Right lobe of liver (tissue), 4 donors: ENCODE measurements at regions not wholly inside any gene's neighbourhood (a gene's known extent, or its start where the extent isn't known, plus 50 kb on each side); places are given as distances from the start of the nearest gene placed in this dataset.

Experiments used
- POLR2A ChIP-seq: fragments of 450-650 bp; IDR thresholded peaks from one replicate; pipeline ENCODE4 v1.6.1; 2017; ENCODE audit warnings: antibody characterized with exemption, mild to moderate bottlenecking
- TF ChIP-seq, protein P1 (sequence below), 4 donors: fragments of 200-600 bp in 3 of 4; fragments of 450-650 bp in 1 of 4; IDR thresholded peaks; one replicate each; pipeline versions ENCODE4 v1.5.1 to v1.8.0; 2016 to 2022; ENCODE audit warnings: antibody characterized with exemption in 4 of 4, mild to moderate bottlenecking in 2 of 4
- donor health status: DM: no; HTN: no; CAD: no.
- donor health status: DM: no; HTN: no; CAD: no.
- donor health status: DM: no; HTN: yes; CAD: no.

- TF ChIP-seq, protein P1, sequence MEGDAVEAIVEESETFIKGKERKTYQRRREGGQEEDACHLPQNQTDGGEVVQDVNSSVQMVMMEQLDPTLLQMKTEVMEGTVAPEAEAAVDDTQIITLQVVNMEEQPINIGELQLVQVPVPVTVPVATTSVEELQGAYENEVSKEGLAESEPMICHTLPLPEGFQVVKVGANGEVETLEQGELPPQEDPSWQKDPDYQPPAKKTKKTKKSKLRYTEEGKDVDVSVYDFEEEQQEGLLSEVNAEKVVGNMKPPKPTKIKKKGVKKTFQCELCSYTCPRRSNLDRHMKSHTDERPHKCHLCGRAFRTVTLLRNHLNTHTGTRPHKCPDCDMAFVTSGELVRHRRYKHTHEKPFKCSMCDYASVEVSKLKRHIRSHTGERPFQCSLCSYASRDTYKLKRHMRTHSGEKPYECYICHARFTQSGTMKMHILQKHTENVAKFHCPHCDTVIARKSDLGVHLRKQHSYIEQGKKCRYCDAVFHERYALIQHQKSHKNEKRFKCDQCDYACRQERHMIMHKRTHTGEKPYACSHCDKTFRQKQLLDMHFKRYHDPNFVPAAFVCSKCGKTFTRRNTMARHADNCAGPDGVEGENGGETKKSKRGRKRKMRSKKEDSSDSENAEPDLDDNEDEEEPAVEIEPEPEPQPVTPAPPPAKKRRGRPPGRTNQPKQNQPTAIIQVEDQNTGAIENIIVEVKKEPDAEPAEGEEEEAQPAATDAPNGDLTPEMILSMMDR (IDR thresholded peaks at IDR 0.05), result no peak
- TF ChIP-seq POLR2A, result no peak
Observed at GRCh38 chr5:116696366-116696765, 121.7 kb upstream of the SEMA6A start.
